Fibroblast of lung (primary cell): ENCODE measurements at regions not wholly inside any gene's neighbourhood (a gene's known extent, or its start where the extent isn't known, plus 50 kb on each side); places are given as distances from the start of the nearest gene placed in this dataset.

Experiments used
- CTCF ChIP-seq, 2 donors: IDR thresholded peaks in 1 of 2; conservative IDR thresholded peaks in 1 of 2; 1 replicate in 1 of 2; 2 replicates in 1 of 2; pipeline ENCODE4 v1.5.1; 2011 to 2012; ENCODE audit warnings: low read length in 2 of 2, control low read depth in 1 of 2, inconsistent platforms in 1 of 2, low read depth in 1 of 2, mild to moderate bottlenecking in 1 of 2
- EZH2 ChIP-seq: IDR thresholded peaks from 2 replicates; pipeline ENCODE4 v1.5.1; 2012; ENCODE audit warnings: low read length, control low read depth, mild to moderate bottlenecking; ENCODE audit errors: missing control alignments

GRCh38 chr5:123289210-123289609, 134.0 kb downstream of the CEP120 start:
- TF ChIP-seq CTCF (conservative IDR thresholded peaks at IDR 0.05 in 1 of 2, IDR thresholded peaks at IDR 0.05 in 1 of 2; ENCODE audit: low read depth in 1 of 2, low read length in 2 of 2) (no peak), EZH2 (no peak)
